Adrenal gland (tissue), 9 donors: ENCODE measurements at regions not wholly inside any gene's neighbourhood (a gene's known extent, or its start where the extent isn't known, plus 50 kb on each side); places are given as distances from the start of the nearest gene placed in this dataset.

Experiments
- DNase-seq, 7 donors: peaks; one replicate each; pipeline ENCODE4 v3.0.0-alpha.2; 2019 to 2020
- H3K27ac ChIP-seq, 5 donors: fragments of 200-600 bp; sonication (generic) in 4 of 5; 1 replicate in 3 of 5; 2 replicates in 2 of 5; pipeline versions ENCODE4 v1.5.1 to v1.8.0; 2016 to 2020; ENCODE audit warnings: mild to moderate bottlenecking in 1 of 5
- H3K27me3 ChIP-seq: fragments of 200-600 bp; 2 replicates; pipeline ENCODE4 v1.8.0; 2021
- H3K36me3 ChIP-seq, 2 donors: fragments of 200-600 bp; replicated peaks in 1 of 2; 1 replicate in 1 of 2; 2 replicates in 1 of 2; pipeline versions ENCODE4 v1.5.1 to v1.8.0; 2018 to 2022
- H3K4me1 ChIP-seq, 2 donors: fragments of 200-600 bp; replicated peaks in 1 of 2; 1 replicate in 1 of 2; 2 replicates in 1 of 2; pipeline versions ENCODE4 v1.5.1 to v1.8.0; 2018 to 2021
- H3K4me3 ChIP-seq, 4 donors: fragments of 200-600 bp; sonication (generic) in 3 of 4; one replicate each; pipeline ENCODE4 v1.5.1; 2016 to 2018
- H3K9me3 ChIP-seq, 3 donors: fragments of 200-600 bp; sonication (generic) in 1 of 3; replicated peaks in 1 of 3; 1 replicate in 2 of 3; 2 replicates in 1 of 3; pipeline versions ENCODE4 v1.5.1 to v1.8.0; 2016 to 2021
- POLR2A ChIP-seq, 2 donors: fragments of 450-650 bp; IDR thresholded peaks; one replicate each; pipeline ENCODE4 v1.6.1; 2017; ENCODE audit warnings: antibody characterized with exemption in 2 of 2, mild to moderate bottlenecking in 2 of 2, moderate library complexity in 1 of 2
- WGBS, 4 donors: extraction: QIAGEN DNeasy Blood & Tissue Kit in 2 of 4; methylation state at CpG; one replicate each; pipeline versions ENCODE4 v1.1.5 to v1.1.7; 2013 to 2017; 5-methylcytosine and 5-hydroxymethylcytosine counted together
- intact Hi-C, 2 donors: fragments of 100-400 bp; cut with DNase I; formaldehyde crosslinking; loops; one replicate each; pipeline versions ENCODE4 v1.14.1 to v1.15.0; 2022 to 2023
- TF ChIP-seq, protein P1 (sequence below), 6 experiments: fragments of 450-650 bp in 4 of 6; fragments of 200-600 bp in 2 of 6; sonication (generic) in 1 of 6; IDR thresholded peaks; 1 replicate in 5 of 6; 2 replicates in 1 of 6; pipeline versions ENCODE4 v1.5.1 to v1.8.0; 2016 to 2021; ENCODE audit warnings: antibody characterized with exemption in 6 of 6, mild to moderate bottlenecking in 2 of 6, moderate library complexity in 1 of 6
- donor health status: healthy with polysubstance abuse.
- donor health status: Bipolar disorder and iron deficiency.
- donor health status: DM: yes; HTN: yes; CAD: no.
- donor health status: DM: no; HTN: no; CAD: no.
- donor health status: DM: no; HTN: no; CAD: no.

DNA sequence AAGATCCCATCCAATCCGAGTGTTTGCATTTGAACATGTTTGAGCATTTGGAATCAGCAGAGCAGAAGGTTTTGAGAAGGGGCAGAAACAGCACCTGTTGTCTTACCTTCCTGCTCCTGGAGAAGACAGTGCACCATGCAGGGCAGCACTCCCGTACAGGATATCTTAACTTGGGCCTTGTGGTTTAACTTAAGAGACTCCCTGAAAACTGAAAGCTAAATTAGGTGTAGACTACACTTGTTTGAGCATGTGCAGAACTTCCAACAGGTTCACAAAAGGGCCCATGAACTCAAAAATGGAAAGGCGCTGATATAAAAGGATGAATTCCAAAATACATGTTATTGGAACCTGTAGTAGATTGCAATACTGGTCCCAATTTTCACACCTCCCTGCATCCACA is 175.4 kb upstream of the PRICKLE2 start:
- 69 to 76% (median 74%) methylated on average over 3 of the region's 3 CpGs for WGBS, 4 donors
- Histone ChIP-seq H3K4me1 (no peaks in the 10 kb centered on the region), H3K36me3 (no peaks in the 10 kb centered on the region), H3K9me3 (no peaks in the 10 kb centered on the region), H3K27me3 (no peaks in the 10 kb centered on the region), H3K27ac (no peak overlapping the region), H3K4me3 (no peak overlapping the region)
- DNase-seq, result no peak
- intact Hi-C loops, result no loop called here
- no peak for TF ChIP-seq POLR2A (IDR thresholded peaks at IDR 0.05)
- TF ChIP-seq, protein P1, sequence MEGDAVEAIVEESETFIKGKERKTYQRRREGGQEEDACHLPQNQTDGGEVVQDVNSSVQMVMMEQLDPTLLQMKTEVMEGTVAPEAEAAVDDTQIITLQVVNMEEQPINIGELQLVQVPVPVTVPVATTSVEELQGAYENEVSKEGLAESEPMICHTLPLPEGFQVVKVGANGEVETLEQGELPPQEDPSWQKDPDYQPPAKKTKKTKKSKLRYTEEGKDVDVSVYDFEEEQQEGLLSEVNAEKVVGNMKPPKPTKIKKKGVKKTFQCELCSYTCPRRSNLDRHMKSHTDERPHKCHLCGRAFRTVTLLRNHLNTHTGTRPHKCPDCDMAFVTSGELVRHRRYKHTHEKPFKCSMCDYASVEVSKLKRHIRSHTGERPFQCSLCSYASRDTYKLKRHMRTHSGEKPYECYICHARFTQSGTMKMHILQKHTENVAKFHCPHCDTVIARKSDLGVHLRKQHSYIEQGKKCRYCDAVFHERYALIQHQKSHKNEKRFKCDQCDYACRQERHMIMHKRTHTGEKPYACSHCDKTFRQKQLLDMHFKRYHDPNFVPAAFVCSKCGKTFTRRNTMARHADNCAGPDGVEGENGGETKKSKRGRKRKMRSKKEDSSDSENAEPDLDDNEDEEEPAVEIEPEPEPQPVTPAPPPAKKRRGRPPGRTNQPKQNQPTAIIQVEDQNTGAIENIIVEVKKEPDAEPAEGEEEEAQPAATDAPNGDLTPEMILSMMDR (IDR thresholded peaks at IDR 0.05), result no peak

DNA sequence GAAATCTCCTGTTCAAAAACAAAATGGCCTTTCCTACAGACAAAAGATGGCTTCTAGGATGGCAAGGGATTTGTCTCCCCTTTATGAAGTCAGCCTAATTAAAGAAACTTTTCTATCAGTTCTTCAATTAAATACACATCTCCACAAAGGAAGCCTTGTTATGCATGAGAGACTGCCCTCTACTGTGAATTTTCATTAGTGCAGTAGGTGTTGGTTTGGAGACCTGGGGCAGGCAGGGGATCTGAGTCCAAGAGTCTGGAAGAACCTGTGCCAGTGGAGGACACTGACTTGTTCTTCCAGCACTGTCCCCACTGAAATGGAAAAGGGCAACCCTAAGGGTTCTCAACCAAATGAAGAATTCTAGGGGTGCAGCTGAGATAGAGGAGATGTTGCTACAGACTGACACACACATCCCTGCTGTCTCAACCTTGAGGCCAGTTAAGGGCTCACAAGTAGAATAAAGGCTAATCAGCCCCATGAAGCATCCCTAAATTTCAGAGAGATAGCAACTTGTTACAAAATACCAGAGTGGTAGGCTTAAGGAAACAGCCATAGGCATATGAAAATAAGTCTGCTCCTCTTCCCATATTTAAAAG is 174.0 kb upstream of the PRICKLE2 start:
- Histone ChIP-seq H3K36me3 (no peaks in the 10 kb centered on the region), H3K27me3 (no peaks in the 10 kb centered on the region), H3K9me3 (no peaks in the 10 kb centered on the region), H3K27ac (no peak overlapping the region), H3K4me3 (no peak overlapping the region), H3K4me1 (no peaks in the 10 kb centered on the region)
- intact Hi-C loops, result loop anchor here (2.0 to 5.0 kb wide), 2 partner anchors 367 kb away; no protein-coding TSS in a partner anchor
- TF ChIP-seq, protein P1 (IDR thresholded peaks at IDR 0.05), result peak; percentile 59 to 85 (median 78)
- no peak for TF ChIP-seq POLR2A (IDR thresholded peaks at IDR 0.05)
- peak; percentile 20 to 60 (median 52) for DNase-seq

DNA sequence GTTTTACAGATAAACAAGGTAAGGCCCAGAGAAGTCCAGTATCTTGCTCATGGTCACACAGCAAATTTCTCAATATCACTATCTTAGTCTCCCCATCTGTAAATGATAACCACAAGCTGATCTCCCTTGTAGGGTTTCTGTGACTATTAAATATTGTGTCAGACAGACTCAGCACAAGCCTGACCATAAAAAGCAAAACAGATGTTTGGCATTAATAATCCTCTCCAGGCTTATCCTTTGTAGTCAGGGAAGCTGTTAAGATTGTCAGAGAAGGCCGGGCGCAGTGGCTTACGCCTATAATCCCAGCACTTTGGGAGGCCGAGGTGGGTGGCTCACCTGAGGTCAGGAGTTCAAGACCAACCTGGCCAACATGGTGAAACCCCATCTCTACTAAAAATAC is 173.2 kb upstream of the PRICKLE2 start:
- Histone ChIP-seq H3K36me3 (no peaks in the 10 kb centered on the region), H3K9me3 (no peaks in the 10 kb centered on the region), H3K27ac (no peak overlapping the region), H3K4me3 (no peak overlapping the region), H3K4me1 (no peaks in the 10 kb centered on the region), H3K27me3 (no peaks in the 10 kb centered on the region)
- 68 to 92% (median 77%) methylated on average over 2 to 4 of the region's 4 CpGs for WGBS, 4 donors
- no peak for TF ChIP-seq POLR2A (IDR thresholded peaks at IDR 0.05)
- TF ChIP-seq, protein P1 (IDR thresholded peaks at IDR 0.05), result no peak
- no peak for DNase-seq
- intact Hi-C loops, result loop anchor here (2.0 to 5.0 kb wide), 2 partner anchors 366 kb away; no protein-coding TSS in a partner anchor

DNA sequence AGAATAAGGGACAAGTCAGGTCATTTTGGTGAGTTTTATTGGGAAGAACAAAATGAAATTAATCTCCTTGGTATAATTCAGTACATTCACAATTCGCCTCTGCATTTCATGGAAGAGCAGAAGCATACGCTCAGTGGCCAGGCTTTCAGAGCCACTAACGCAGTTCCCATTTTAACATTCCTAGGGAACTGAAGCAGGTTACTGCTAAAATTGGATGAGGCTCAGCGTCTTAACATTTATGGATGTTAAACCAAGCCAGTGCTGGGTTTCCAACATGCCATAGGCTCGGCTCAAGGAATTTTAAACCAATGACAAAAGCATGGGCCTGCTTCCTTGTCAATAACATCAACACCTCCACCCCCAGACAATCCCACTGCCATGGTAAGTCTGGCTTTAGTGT is 172.7 kb upstream of the PRICKLE2 start:
- Histone ChIP-seq H3K4me3 (no peak overlapping the region), H3K27ac (no peak overlapping the region), H3K36me3 (no peaks in the 10 kb centered on the region), H3K9me3 (no peaks in the 10 kb centered on the region), H3K27me3 (no peaks in the 10 kb centered on the region), H3K4me1 (no peaks in the 10 kb centered on the region)
- 91 to 94% (median 92%) methylated on average over 5 of the region's 5 CpGs for WGBS, 4 donors
- TF ChIP-seq, protein P1 (IDR thresholded peaks at IDR 0.05), result no peak
- TF ChIP-seq POLR2A (IDR thresholded peaks at IDR 0.05), result no peak
- no peak for DNase-seq
- intact Hi-C loops, result loop anchor here (2.0 to 5.0 kb wide), 2 partner anchors 365 to 366 kb away; no protein-coding TSS in a partner anchor
